ENCODE measurements at regions not wholly inside any gene's neighbourhood (a gene's known extent, or its start where the extent isn't known, plus 50 kb on each side); places are given as distances from the start of the nearest gene placed in this dataset.

DNA sequence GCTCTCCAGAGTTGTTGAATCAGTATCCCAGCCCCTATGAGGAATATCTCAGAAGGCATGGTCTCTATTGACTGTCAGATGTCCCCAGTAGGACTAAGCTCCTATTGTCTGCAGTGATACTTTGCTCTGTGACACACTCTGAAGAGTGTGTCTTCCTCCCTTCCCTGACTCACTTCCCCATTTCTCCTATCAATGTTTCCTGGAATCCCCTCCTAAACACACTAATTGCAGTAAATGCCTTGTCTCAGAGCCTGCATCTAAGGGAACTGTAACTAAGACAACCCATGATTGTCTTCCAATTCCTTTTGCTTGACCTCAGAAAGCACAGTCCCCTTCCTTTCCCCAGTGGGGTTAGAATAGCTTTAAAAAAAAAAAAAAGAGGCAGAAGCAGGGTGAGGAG is 397.3 kb upstream of the PROK2 start:
- H4K20me1 ChIP-seq (ENCODE audit: low read depth, low read length): no peaks in the 10 kb centered on the region
- no peak overlapping the region for H3K4me3 ChIP-seq (ENCODE audit: insufficient read depth, low read length, poor library complexity, severe bottlenecking)
- no peak overlapping the region for H3K27ac ChIP-seq (ENCODE audit: low read depth, low read length)
- H3K9me2 ChIP-seq (replicated peaks; ENCODE audit: insufficient read depth, low read length): no peaks in the 10 kb centered on the region
- H3K27me3 ChIP-seq (ENCODE audit: low read length): no peaks in the 10 kb centered on the region
- H3K36me3 ChIP-seq (ENCODE audit: low read length): no peaks in the 10 kb centered on the region
- H3K9ac ChIP-seq (ENCODE audit: low read length): no peak overlapping the region
- H3F3A ChIP-seq (ENCODE audit: insufficient read depth): 0 out of 2 replicates have a peak, but pooled peaks cover 8% of the 10 kb centered on the region
- no peak overlapping the region for H2AFZ ChIP-seq (ENCODE audit: low read depth, low read length, severe bottlenecking)
- no peaks in the 10 kb centered on the region for H3K9me3 ChIP-seq (ENCODE audit: insufficient read depth, low read length)
- TF ChIP-seq, protein P1, sequence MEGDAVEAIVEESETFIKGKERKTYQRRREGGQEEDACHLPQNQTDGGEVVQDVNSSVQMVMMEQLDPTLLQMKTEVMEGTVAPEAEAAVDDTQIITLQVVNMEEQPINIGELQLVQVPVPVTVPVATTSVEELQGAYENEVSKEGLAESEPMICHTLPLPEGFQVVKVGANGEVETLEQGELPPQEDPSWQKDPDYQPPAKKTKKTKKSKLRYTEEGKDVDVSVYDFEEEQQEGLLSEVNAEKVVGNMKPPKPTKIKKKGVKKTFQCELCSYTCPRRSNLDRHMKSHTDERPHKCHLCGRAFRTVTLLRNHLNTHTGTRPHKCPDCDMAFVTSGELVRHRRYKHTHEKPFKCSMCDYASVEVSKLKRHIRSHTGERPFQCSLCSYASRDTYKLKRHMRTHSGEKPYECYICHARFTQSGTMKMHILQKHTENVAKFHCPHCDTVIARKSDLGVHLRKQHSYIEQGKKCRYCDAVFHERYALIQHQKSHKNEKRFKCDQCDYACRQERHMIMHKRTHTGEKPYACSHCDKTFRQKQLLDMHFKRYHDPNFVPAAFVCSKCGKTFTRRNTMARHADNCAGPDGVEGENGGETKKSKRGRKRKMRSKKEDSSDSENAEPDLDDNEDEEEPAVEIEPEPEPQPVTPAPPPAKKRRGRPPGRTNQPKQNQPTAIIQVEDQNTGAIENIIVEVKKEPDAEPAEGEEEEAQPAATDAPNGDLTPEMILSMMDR (IDR thresholded peaks at IDR 0.05; ENCODE audit: insufficient read depth, low read length, poor library complexity, severe bottlenecking): no peak
- no peak for TF ChIP-seq EZH2phosphoT487 (conservative IDR thresholded peaks at IDR 0.05; ENCODE audit: low read length)
- no peak overlapping the region for H3K4me2 ChIP-seq (ENCODE audit: low read depth, low read length, poor library complexity, severe bottlenecking)
- H3K79me2 ChIP-seq (ENCODE audit: insufficient read depth, low read length): no peaks in the 10 kb centered on the region

DNA sequence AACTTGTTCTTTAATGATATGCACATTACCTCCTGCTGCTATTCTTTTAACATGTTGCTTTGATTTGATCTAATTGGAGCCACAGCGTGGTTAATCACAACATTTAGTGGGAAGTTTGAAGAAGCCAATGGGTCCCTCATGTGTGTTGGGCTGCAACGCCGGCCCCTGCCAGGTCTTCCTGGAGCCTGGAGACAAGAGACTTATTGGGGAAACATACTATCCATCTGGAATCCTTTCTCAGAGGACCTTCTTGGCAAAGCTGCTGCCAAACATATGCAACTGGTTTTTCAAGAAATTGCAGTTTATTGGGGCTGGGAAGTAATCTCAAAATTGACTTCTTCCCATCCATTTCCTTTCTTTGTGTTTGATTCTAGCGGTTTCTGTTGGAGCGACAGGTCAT is 396.3 kb upstream of the PROK2 start:
- H3F3A ChIP-seq (ENCODE audit: insufficient read depth): 0 out of 2 replicates have a peak, but pooled peaks cover 8% of the 10 kb centered on the region
- H2AFZ ChIP-seq (ENCODE audit: low read depth, low read length, severe bottlenecking): no peak overlapping the region

DNA sequence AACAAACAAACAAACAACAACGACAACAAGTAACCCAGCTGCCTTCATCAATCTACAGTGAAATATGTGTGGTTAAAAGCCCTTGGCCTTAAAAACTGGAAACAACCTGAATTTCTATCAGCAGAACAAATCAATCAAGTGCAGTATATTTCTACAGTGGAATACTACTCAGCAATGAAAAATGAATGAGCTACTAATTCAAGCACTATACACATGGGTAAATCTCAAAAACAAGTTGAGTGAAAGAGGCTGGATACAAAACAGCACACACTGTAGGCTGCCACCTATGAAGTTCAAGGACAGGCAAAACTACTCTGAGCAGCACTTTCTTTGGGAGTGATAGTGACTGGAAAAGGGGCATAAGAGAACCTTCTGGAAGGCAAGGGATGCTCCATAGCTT is 395.5 kb upstream of the PROK2 start:
- H3K9ac ChIP-seq (ENCODE audit: low read length): no peak overlapping the region
- H3K36me3 ChIP-seq (ENCODE audit: low read length): no peaks in the 10 kb centered on the region
- TF ChIP-seq, protein P1 (IDR thresholded peaks at IDR 0.05; ENCODE audit: insufficient read depth, low read length, poor library complexity, severe bottlenecking): no peak
- TF ChIP-seq EZH2phosphoT487 (conservative IDR thresholded peaks at IDR 0.05; ENCODE audit: low read length): no peak
- H3K79me2 ChIP-seq (ENCODE audit: insufficient read depth, low read length): no peaks in the 10 kb centered on the region
- no peaks in the 10 kb centered on the region for H3K9me2 ChIP-seq (replicated peaks; ENCODE audit: insufficient read depth, low read length)
- H3K27me3 ChIP-seq (ENCODE audit: low read length): no peaks in the 10 kb centered on the region
- no peak overlapping the region for H3K27ac ChIP-seq (ENCODE audit: low read depth, low read length)
- no peak overlapping the region for H2AFZ ChIP-seq (ENCODE audit: low read depth, low read length, severe bottlenecking)
- H3K4me3 ChIP-seq (ENCODE audit: insufficient read depth, low read length, poor library complexity, severe bottlenecking): no peak overlapping the region
- H3F3A ChIP-seq (ENCODE audit: insufficient read depth): 0 out of 2 replicates have a peak, but pooled peaks cover 8% of the 10 kb centered on the region
- no peak overlapping the region for H3K4me2 ChIP-seq (ENCODE audit: low read depth, low read length, poor library complexity, severe bottlenecking)
- no peaks in the 10 kb centered on the region for H3K9me3 ChIP-seq (ENCODE audit: insufficient read depth, low read length)
- H4K20me1 ChIP-seq (ENCODE audit: low read depth, low read length): no peaks in the 10 kb centered on the region

More for the DNA sequence above, 396.3 kb upstream of the PROK2 start:
- H3K27me3 ChIP-seq (ENCODE audit: low read length): no peaks in the 10 kb centered on the region
- no peaks in the 10 kb centered on the region for H3K79me2 ChIP-seq (ENCODE audit: insufficient read depth, low read length)
- no peaks in the 10 kb centered on the region for H3K36me3 ChIP-seq (ENCODE audit: low read length)
- no peak for TF ChIP-seq EZH2phosphoT487 (conservative IDR thresholded peaks at IDR 0.05; ENCODE audit: low read length)
- TF ChIP-seq, protein P1 (IDR thresholded peaks at IDR 0.05; ENCODE audit: insufficient read depth, low read length, poor library complexity, severe bottlenecking): no peak
- no peak overlapping the region for H3K9ac ChIP-seq (ENCODE audit: low read length)
- no peaks in the 10 kb centered on the region for H4K20me1 ChIP-seq (ENCODE audit: low read depth, low read length)
- no peaks in the 10 kb centered on the region for H3K9me2 ChIP-seq (replicated peaks; ENCODE audit: insufficient read depth, low read length)
- H3K4me2 ChIP-seq (ENCODE audit: low read depth, low read length, poor library complexity, severe bottlenecking): no peak overlapping the region
- no peak overlapping the region for H3K4me3 ChIP-seq (ENCODE audit: insufficient read depth, low read length, poor library complexity, severe bottlenecking)
- no peaks in the 10 kb centered on the region for H3K9me3 ChIP-seq (ENCODE audit: insufficient read depth, low read length)
- no peak overlapping the region for H3K27ac ChIP-seq (ENCODE audit: low read depth, low read length)

All from SU-DHL-6 (cell line).